ENCODE measurements at regions not wholly inside any gene's neighbourhood (a gene's known extent, or its start where the extent isn't known, plus 50 kb on each side); places are given as distances from the start of the nearest gene placed in this dataset.

DNA sequence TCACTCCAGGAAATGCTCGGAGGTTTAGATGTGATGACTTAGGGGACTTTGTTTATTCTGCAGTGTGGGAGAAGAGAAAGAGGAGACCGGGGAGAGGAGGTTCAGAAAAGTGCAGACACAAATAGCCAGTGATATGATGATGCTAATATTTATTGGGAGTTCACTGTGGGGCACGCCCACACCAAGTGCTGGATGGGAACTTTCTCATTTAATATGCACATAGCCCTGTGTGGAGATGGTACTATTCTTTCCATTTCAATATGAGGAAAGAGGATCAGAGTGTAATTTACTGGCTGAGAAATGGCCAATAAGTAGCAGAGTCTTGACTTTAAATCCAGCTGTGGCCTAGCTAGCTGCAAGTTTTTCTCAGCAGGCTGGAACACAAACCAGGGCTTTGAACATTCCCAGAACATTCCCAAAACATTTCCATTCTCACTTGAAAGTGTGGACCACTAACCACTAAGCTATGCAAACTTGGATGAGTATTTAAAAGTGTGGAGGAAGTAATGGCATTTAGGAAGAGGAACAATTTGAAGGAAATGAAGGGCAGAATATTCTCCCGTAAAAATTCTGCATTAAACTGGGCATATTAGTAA is 231.7 kb downstream of the HS3ST1 start:
- TF ChIP-seq, protein P1, sequence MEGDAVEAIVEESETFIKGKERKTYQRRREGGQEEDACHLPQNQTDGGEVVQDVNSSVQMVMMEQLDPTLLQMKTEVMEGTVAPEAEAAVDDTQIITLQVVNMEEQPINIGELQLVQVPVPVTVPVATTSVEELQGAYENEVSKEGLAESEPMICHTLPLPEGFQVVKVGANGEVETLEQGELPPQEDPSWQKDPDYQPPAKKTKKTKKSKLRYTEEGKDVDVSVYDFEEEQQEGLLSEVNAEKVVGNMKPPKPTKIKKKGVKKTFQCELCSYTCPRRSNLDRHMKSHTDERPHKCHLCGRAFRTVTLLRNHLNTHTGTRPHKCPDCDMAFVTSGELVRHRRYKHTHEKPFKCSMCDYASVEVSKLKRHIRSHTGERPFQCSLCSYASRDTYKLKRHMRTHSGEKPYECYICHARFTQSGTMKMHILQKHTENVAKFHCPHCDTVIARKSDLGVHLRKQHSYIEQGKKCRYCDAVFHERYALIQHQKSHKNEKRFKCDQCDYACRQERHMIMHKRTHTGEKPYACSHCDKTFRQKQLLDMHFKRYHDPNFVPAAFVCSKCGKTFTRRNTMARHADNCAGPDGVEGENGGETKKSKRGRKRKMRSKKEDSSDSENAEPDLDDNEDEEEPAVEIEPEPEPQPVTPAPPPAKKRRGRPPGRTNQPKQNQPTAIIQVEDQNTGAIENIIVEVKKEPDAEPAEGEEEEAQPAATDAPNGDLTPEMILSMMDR (IDR thresholded peaks at IDR 0.05): no peak
- no peak for TF ChIP-seq POLR2AphosphoS5 (IDR thresholded peaks at IDR 0.05)
